AG04450 (cell line): ENCODE measurements at regions not wholly inside any gene's neighbourhood (a gene's known extent, or its start where the extent isn't known, plus 50 kb on each side); places are given as distances from the start of the nearest gene placed in this dataset.

ENCODE experiments used
- CTCF ChIA-PET: fragments of 300-600, 350-600 bp; formaldehyde crosslinking; extraction: SDS; loops from one replicate; lab custom pipeline; 2022; ENCODE audit warnings: antibody characterized with exemption, inconsistent platforms; lab: Charles Lee
- POLR2A ChIA-PET: fragments of 350-600 bp; formaldehyde crosslinking; extraction: SDS; loops from one replicate; lab custom pipeline; 2021; ENCODE audit warnings: antibody characterized with exemption, inconsistent platforms; lab: Yijun Ruan, JAX
- DNase-seq: peaks from one replicate; pipeline ENCODE4 v3.0.0-alpha.2; 2011; ENCODE audit warnings: low read depth, low spot score
- H3K27ac ChIP-seq: one replicate; pipeline ENCODE4 v1.5.1; 2012; ENCODE audit warnings: low read depth, low read length, control low read depth
- H3K27me3 ChIP-seq: one replicate; pipeline ENCODE4 v1.6.0; 2012; ENCODE audit warnings: low read length; ENCODE audit not compliant: control insufficient read depth, insufficient read depth
- H3K4me3 ChIP-seq: 2 replicates; pipeline ENCODE4 v1.5.1; 2011; ENCODE audit warnings: mild to moderate bottlenecking, low read depth, low read length, control low read depth
- H3K9me3 ChIP-seq: 2 replicates; pipeline ENCODE4 v1.5.1; 2012; ENCODE audit warnings: low read length; ENCODE audit not compliant: control insufficient read depth, insufficient read depth
- CTCF ChIP-seq: IDR thresholded peaks from 2 replicates; pipeline ENCODE4 v1.5.1; 2011; ENCODE audit warnings: low read depth, low read length, control low read depth, inconsistent platforms

GRCh38 chr9:28946648-28947047 is 1373.4 kb upstream of the C9orf72 start:
- no peak for DNase-seq
- Histone ChIP-seq H3K9me3 (no peaks in the 10 kb centered on the region; the same call in 1 of the 2 replicates), H3K27me3 (no peaks in the 10 kb centered on the region), H3K4me3 (no peak overlapping the region), H3K27ac (no peak overlapping the region)
- POLR2A ChIA-PET: no interaction called here
- no peak for TF ChIP-seq CTCF
- CTCF ChIA-PET: no interaction called here

GRCh38 chr9:28951945-28952344 is 1378.7 kb upstream of the C9orf72 start:
- no peak overlapping the region for H3K4me3 ChIP-seq
- H3K27me3 ChIP-seq: no peaks in the 10 kb centered on the region
- H3K27ac ChIP-seq: no peak overlapping the region
- CTCF ChIA-PET: no interaction called here
- POLR2A ChIA-PET: no interaction called here
- no peak for TF ChIP-seq CTCF
- DNase-seq: no peak
- no peaks in the 10 kb centered on the region; the same call in 1 of the 2 replicates for H3K9me3 ChIP-seq

GRCh38 chr9:28956116-28956880 is 1383.0 kb upstream of the C9orf72 start:
- TF ChIP-seq CTCF: no peak
- CTCF ChIA-PET: no interaction called here

GRCh38 chr9:28960602-28961001 is 1387.3 kb upstream of the C9orf72 start:
- Histone ChIP-seq H3K4me3 (no peak overlapping the region), H3K9me3 (peaks cover 5% of the 10 kb centered on the region), H3K27ac (no peak overlapping the region), H3K27me3 (no peaks in the 10 kb centered on the region)
- DNase-seq: no peak
- CTCF ChIA-PET: no interaction called here
- no peak for TF ChIP-seq CTCF
- POLR2A ChIA-PET: no interaction called here

More at GRCh38 chr9:28956116-28956880, 1383.0 kb upstream of the C9orf72 start:
- no peak for DNase-seq
- H3K4me3 ChIP-seq: no peak overlapping the region
- H3K27ac ChIP-seq: no peak overlapping the region
- no peaks in the 10 kb centered on the region for H3K27me3 ChIP-seq
- H3K9me3 ChIP-seq: peaks cover 5% of the 10 kb centered on the region
- POLR2A ChIA-PET: no interaction called here

GRCh38 chr9:28961623-28962022 is 1388.3 kb upstream of the C9orf72 start:
- no peak overlapping the region for H3K4me3 ChIP-seq
- H3K27me3 ChIP-seq: no peaks in the 10 kb centered on the region
- H3K27ac ChIP-seq: no peak overlapping the region
- CTCF ChIA-PET: no interaction called here
- H3K9me3 ChIP-seq: peaks cover 5% of the 10 kb centered on the region
- POLR2A ChIA-PET: no interaction called here
- DNase-seq: no peak
- TF ChIP-seq CTCF: no peak
